CD4-positive, alpha-beta T cell (primary cell): ENCODE measurements at regions not wholly inside any gene's neighbourhood (a gene's known extent, or its start where the extent isn't known, plus 50 kb on each side); places are given as distances from the start of the nearest gene placed in this dataset.

Experiments
- ATAC-seq: fragments of 200-7000 bp; cut with Tn5 transposase; one replicate; pipeline ENCODE4 v1.10.0; 2022; ENCODE audit warnings: mild to moderate bottlenecking; ENCODE audit not compliant: poor library complexity
- CTCF ChIA-PET: fragments of 350-600 bp; sonication (Branson Sonifier 250); formaldehyde crosslinking; loops from one replicate; lab custom pipeline; 2021; ENCODE audit warnings: antibody characterized with exemption, inconsistent platforms; lab: Charles Lee
- POLR2A ChIA-PET: fragments of 350-600 bp; sonication (Branson Sonifier 250); formaldehyde crosslinking; loops from one replicate; lab custom pipeline; 2021; ENCODE audit warnings: antibody characterized with exemption, inconsistent platforms; lab: Charles Lee
- DNase-seq, 14 experiments: peaks; one replicate each; pipeline ENCODE4 v3.0.0-alpha.2; 2013 to 2020; ENCODE audit warnings: mixed read lengths in 2 of 14
- H3K27ac ChIP-seq, 2 donors: one replicate each; pipeline versions ENCODE4 v1.5.1 to v1.7.0; 2013; ENCODE audit warnings: low read length in 2 of 2, low read depth in 1 of 2, mild to moderate bottlenecking in 1 of 2
- H3K27me3 ChIP-seq, 2 experiments: 1 replicate in 1 of 2; 2 replicates in 1 of 2; pipeline versions ENCODE4 v1.6.1 to v1.7.0; 2013; ENCODE audit warnings: low read length in 2 of 2, control low read depth in 1 of 2, mild to moderate bottlenecking in 1 of 2, moderate library complexity in 1 of 2; ENCODE audit not compliant: insufficient read depth in 2 of 2, control insufficient read depth in 1 of 2
- H3K36me3 ChIP-seq: one replicate; pipeline ENCODE4 v1.6.1; 2013; ENCODE audit warnings: low read length, control low read depth; ENCODE audit not compliant: insufficient read depth
- H3K4me1 ChIP-seq: one replicate; pipeline ENCODE4 v1.6.1; 2013; ENCODE audit warnings: low read length, control low read depth; ENCODE audit not compliant: insufficient read depth
- H3K4me3 ChIP-seq: one replicate; pipeline ENCODE4 v1.5.1; 2013; ENCODE audit warnings: mild to moderate bottlenecking, low read length, moderate library complexity
- H3K9me3 ChIP-seq, 2 experiments: 1 replicate in 1 of 2; 2 replicates in 1 of 2; pipeline versions ENCODE4 v1.6.1 to v1.7.0; 2013; ENCODE audit warnings: low read length in 2 of 2, mild to moderate bottlenecking in 2 of 2, control low read depth in 1 of 2, moderate library complexity in 1 of 2; ENCODE audit not compliant: control insufficient read depth in 1 of 2, insufficient read depth in 1 of 2
- H3K27ac Mint-ChIP-seq: one replicate; pipeline ENCODE4 v1.8.0; 2020; ENCODE audit warnings: mixed read lengths
- H3K27me3 Mint-ChIP-seq: one replicate; pipeline ENCODE4 v1.8.0; 2021; ENCODE audit warnings: mixed read lengths
- H3K36me3 Mint-ChIP-seq: one replicate; pipeline ENCODE4 v1.8.0; 2021; ENCODE audit warnings: low read depth, mixed read lengths
- H3K4me1 Mint-ChIP-seq: one replicate; pipeline ENCODE4 v1.8.0; 2021; ENCODE audit warnings: low read depth, mixed read lengths
- H3K4me3 Mint-ChIP-seq: one replicate; pipeline ENCODE4 v1.8.0; 2020; ENCODE audit warnings: mild to moderate bottlenecking, mixed read lengths
- H3K9me3 Mint-ChIP-seq: one replicate; pipeline ENCODE4 v1.8.0; 2020; ENCODE audit warnings: mixed read lengths
- CTCF ChIP-seq: fragments of 200-600 bp; IDR thresholded peaks from one replicate; pipeline ENCODE4 v1.8.0; 2022; ENCODE audit warnings: antibody characterized with exemption, mild to moderate bottlenecking
- intact Hi-C, 2 experiments: fragments of 100-400 bp; cut with DNase I in 1 of 2; cut with micrococcal nuclease in 1 of 2; formaldehyde crosslinking; loops; one replicate each; pipeline versions ENCODE4 v1.15.1 to v1.9.0; 2023 to 2025; cut with DNase I, micrococcal nuclease

- TF ChIP-seq CTCF, result no peak
- Histone ChIP-seq H3K9me3 (no peaks in the 10 kb centered on the region), H3K4me3 (no peak overlapping the region), H3K27ac (no peak overlapping the region), H3K27me3 (no peaks in the 10 kb centered on the region), H3K4me1 (no peaks in the 10 kb centered on the region), H3K36me3 (no peaks in the 10 kb centered on the region)
- Mint-ChIP-seq H3K4me1 (no peaks in the 10 kb centered on the region), H3K27me3 (no peaks in the 10 kb centered on the region), H3K36me3 (no peaks in the 10 kb centered on the region), H3K4me3 (no peak overlapping the region), H3K9me3 (no peaks in the 10 kb centered on the region), H3K27ac (no peak overlapping the region)
- intact Hi-C loops, result no loop called here
- ATAC-seq (no peak), DNase-seq (no peak)
- ChIA-PET CTCF (no interaction called here), POLR2A (no interaction called here)
Observed at GRCh38 chr14:97426776-97427175, 629.6 kb downstream of the VRK1 start.

- Histone ChIP-seq H3K27ac (no peak overlapping the region), H3K9me3 (no peaks in the 10 kb centered on the region), H3K27me3 (no peaks in the 10 kb centered on the region), H3K4me1 (no peaks in the 10 kb centered on the region), H3K4me3 (no peak overlapping the region), H3K36me3 (no peaks in the 10 kb centered on the region)
- intact Hi-C loops, result no loop called here
- DNase-seq (no peak), ATAC-seq (no peak)
- Mint-ChIP-seq H3K36me3 (no peaks in the 10 kb centered on the region), H3K4me1 (no peaks in the 10 kb centered on the region), H3K9me3 (no peaks in the 10 kb centered on the region), H3K27me3 (no peaks in the 10 kb centered on the region), H3K27ac (no peak overlapping the region), H3K4me3 (no peak overlapping the region)
- no peak for TF ChIP-seq CTCF
- POLR2A ChIA-PET, result no interaction called here
- CTCF ChIA-PET, result no interaction called here
Observed at GRCh38 chr14:97428808-97429440, 631.7 kb downstream of the VRK1 start.

GRCh38 chr14:97432586-97432985, 635.4 kb downstream of the VRK1 start:
- ChIA-PET CTCF (no interaction called here), POLR2A (interaction anchor here (1.0 kb wide), 1 partner anchor 57 kb away, joined by 3 read pairs; no protein-coding TSS in a partner anchor)
- Mint-ChIP-seq H3K4me1 (no peaks in the 10 kb centered on the region), H3K9me3 (no peaks in the 10 kb centered on the region), H3K27me3 (no peaks in the 10 kb centered on the region), H3K36me3 (no peaks in the 10 kb centered on the region), H3K27ac (no peak overlapping the region), H3K4me3 (no peak overlapping the region)
- no peaks in the 10 kb centered on the region for H3K9me3 ChIP-seq
- no peak overlapping the region for H3K27ac ChIP-seq
- TF ChIP-seq CTCF, result no peak
- no peaks in the 10 kb centered on the region for H3K36me3 ChIP-seq
- no peak overlapping the region for H3K4me3 ChIP-seq
- intact Hi-C loops, result no loop called here
- ATAC-seq (no peak), DNase-seq (peak in 1 of 14 experiments; percentile 43)
- H3K4me1 ChIP-seq, result no peaks in the 10 kb centered on the region
- no peaks in the 10 kb centered on the region for H3K27me3 ChIP-seq
